Activated CD4-positive, CD25-positive, alpha-beta regulatory T cell treated with anti-CD3 and anti-CD28 coated beads, Interleukin-2, amount 50 U/mL, for 24 hours (primary cell): ENCODE measurements at regions not wholly inside any gene's neighbourhood (a gene's known extent, or its start where the extent isn't known, plus 50 kb on each side); places are given as distances from the start of the nearest gene placed in this dataset.

Source experiments
- ATAC-seq, 2 donors: fragments of 150-1000 bp; cut with Tn5 transposase; one replicate each; pipeline ENCODE4 v1.10.0; 2021; ENCODE audit warnings: mild to moderate bottlenecking in 1 of 2, moderate library complexity in 1 of 2

- ATAC-seq, result no peak
These were observed 1999.3 kb downstream of the MAT2B start for GRCh38 chr5:165504674-165505073.

- no peak for ATAC-seq
These were observed 2002.9 kb downstream of the MAT2B start for GRCh38 chr5:165508286-165508685.

GRCh38 chr5:165508861-165509260 lies 2003.4 kb downstream of the MAT2B start:
- ATAC-seq, result no peak

- ATAC-seq, result no peak
These were observed 2016.6 kb downstream of the MAT2B start for GRCh38 chr5:165521816-165522610.

GRCh38 chr5:165525271-165525670 lies 2019.9 kb downstream of the MAT2B start:
- no peak for ATAC-seq

- ATAC-seq, result no peak
These were observed 2020.9 kb downstream of the MAT2B start for GRCh38 chr5:165526357-165526756.

GRCh38 chr5:165527577-165527976 lies 2022.2 kb downstream of the MAT2B start:
- ATAC-seq, result no peak

- ATAC-seq, result no peak
These were observed 2032.6 kb downstream of the MAT2B start for GRCh38 chr5:165538065-165538464.

- ATAC-seq, result no peak
These were observed 2054.2 kb downstream of the MAT2B start for GRCh38 chr5:165559645-165560044.

- ATAC-seq, result no peak
These were observed 2055.2 kb downstream of the MAT2B start for GRCh38 chr5:165560648-165561047.

- ATAC-seq, result no peak
These were observed 2060.5 kb downstream of the MAT2B start for GRCh38 chr5:165565911-165566310.

- no peak for ATAC-seq
These were observed 2064.1 kb downstream of the MAT2B start for GRCh38 chr5:165569551-165569950.

- no peak for ATAC-seq
These were observed 2068.0 kb downstream of the MAT2B start for GRCh38 chr5:165573445-165573844.

- ATAC-seq, result no peak
These were observed 2068.7 kb downstream of the MAT2B start for GRCh38 chr5:165574100-165574499.

GRCh38 chr5:165576678-165577275 lies 2071.4 kb downstream of the MAT2B start:
- ATAC-seq, result no peak

- ATAC-seq, result no peak
These were observed 2074.5 kb downstream of the MAT2B start for GRCh38 chr5:165579911-165580310.

GRCh38 chr5:165594693-165595092 lies 2089.3 kb downstream of the MAT2B start:
- no peak for ATAC-seq

GRCh38 chr5:165602529-165602928 lies 2097.1 kb downstream of the MAT2B start:
- ATAC-seq, result no peak

- ATAC-seq, result no peak
These were observed 2101.6 kb downstream of the MAT2B start for GRCh38 chr5:165607026-165607425.

GRCh38 chr5:165609871-165610270 lies 2104.5 kb downstream of the MAT2B start:
- no peak for ATAC-seq

- no peak for ATAC-seq
These were observed 2111.3 kb downstream of the MAT2B start for GRCh38 chr5:165616490-165617405.

- ATAC-seq, result no peak
These were observed 2112.1 kb downstream of the MAT2B start for GRCh38 chr5:165617491-165617890.

- ATAC-seq, result no peak
These were observed 2115.0 kb downstream of the MAT2B start for GRCh38 chr5:165620394-165620793.
